Epidermal melanocyte (primary cell): ENCODE measurements at regions not wholly inside any gene's neighbourhood (a gene's known extent, or its start where the extent isn't known, plus 50 kb on each side); places are given as distances from the start of the nearest gene placed in this dataset.
"Not testable (repeated sequence)": the region's sequence is repeated elsewhere in the genome, so short reads cannot be mapped to it uniquely, and the experiment has no call there.

Source experiments
- DNase-seq: peaks from one replicate; pipeline ENCODE4 v3.0.0; 2011; ENCODE audit warnings: low spot score; ENCODE audit not compliant: insufficient read length

DNA sequence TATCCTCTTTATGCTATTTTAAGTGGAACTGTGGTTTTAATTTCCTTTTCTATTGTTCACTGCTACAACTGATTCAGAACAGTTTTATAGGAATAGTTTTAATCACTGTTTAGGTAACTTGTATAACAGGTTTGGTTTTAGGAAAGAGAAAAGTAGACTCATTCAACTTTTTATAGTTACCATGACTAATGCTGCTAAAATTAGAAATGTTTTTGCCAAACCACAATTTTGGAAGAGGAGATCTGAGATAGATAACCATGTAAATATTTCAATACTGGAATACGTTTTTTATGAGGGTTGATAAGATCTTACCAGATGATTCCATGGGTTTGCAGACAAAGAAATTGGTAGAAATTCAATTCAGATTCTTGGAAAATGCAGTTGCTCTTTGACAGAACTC lies 404.6 kb upstream of the ARRDC3 start:
- no peak for DNase-seq

DNA sequence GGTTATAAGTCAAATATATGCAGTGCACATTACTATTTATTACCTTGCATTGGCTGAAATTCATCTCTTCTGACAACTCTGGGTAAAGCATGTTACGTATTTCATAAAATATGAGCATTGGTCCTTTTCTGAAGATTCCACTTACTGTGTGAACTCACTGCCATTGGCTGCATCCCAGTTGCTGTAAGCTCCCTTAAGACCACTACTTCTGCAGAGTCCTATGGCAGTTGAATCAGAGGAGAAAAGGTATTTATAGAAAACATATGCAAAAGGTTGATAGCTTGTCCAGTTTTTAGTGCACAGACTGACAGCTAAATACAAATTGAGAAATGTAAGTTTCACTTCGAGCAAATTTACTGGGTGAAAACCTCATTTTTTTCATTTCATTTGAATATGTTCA lies 394.6 kb upstream of the ARRDC3 start:
- no peak for DNase-seq

DNA sequence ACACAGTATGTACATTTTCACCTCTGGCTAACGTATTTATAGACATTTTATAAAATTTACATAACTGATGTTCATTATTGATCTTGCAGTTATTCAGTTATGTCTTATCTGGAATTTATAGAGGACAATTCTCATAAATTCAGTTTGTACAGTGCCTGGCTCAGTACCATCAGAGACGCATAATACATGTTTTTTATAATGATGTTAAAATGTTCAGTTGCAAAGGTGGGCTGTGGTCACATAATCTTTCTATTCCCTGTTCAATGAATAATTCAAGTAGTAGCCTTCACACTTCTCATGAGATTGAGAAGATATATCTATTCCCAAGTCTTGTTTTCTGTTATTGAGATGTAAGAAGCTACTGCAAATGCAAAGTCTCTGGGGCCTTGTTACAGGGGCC lies 393.1 kb upstream of the ARRDC3 start:
- no peak for DNase-seq

DNA sequence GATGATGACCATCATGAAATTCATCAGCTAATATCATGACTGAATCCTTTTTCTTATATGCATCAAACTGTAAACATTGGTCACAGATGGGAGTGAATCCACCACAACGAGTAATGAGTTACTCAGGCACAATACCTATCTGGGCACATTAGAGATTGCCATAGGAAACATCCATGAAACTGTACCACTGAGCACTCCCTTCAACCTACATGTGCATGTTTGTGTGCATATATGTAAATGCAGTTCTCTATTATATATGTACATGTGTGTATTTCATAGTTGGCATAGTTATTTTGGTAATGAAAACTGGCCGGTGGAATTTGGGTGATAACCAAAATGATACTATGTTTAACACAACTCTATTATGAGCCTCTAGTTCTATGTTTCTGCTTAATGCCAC lies 387.3 kb upstream of the ARRDC3 start:
- no peak for DNase-seq

DNA sequence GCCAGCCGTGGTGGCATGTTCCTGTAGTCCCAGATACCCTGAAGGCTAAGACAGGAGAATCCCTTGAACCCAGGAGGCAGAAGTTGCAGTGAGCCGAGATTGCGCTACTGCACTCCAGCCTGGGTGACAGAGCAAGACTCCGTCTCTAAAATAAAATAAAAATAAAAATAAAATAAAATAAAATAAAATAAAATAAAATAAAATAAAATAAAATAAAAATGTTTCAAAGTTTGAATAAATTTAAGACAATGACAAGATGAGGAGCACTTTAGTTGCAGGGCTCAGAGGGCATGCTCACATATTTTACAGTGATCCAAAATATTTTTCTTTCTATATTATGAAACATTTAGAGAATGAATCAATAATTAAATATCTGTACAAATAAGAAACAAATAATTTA lies 374.3 kb upstream of the ARRDC3 start:
- DNase-seq, result not testable (repeated sequence)

DNA sequence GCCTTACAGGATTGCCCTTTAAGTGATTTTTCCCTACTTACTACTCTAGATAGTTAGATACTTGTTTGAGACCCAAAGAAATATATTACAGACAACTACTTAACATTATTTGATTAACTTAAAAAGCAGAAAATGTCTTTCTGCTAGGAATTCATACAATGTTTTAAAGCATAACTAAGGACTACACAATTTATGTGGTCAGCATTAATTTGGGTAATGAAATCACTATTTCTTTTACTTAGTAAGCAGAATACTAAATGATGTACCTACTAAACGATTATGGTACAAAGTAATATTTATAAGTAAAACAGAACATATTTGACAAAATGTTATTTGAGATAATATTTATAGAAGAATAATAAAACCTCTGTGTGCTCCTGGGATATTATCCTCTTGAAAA lies 371.9 kb upstream of the ARRDC3 start:
- no peak for DNase-seq

DNA sequence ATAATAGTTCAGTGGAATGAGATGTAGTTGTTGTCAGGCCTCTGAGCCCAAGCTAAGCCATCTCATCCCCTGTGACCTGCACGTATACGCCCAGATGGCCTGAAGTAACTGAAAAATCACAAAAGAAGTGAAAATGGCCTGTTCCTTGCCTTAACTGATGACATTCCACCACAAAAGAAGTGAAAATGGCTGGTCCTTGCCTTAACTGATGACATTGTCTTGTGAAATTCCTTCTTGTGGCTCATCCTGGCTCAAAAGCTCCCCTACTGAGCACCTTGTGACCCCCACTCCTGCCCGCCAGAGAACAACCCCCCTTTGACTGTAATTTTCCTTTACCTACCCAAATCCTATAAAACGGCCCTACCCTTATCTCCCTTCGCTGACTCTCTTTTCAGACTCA lies 361.4 kb upstream of the ARRDC3 start:
- not testable (repeated sequence) for DNase-seq

DNA sequence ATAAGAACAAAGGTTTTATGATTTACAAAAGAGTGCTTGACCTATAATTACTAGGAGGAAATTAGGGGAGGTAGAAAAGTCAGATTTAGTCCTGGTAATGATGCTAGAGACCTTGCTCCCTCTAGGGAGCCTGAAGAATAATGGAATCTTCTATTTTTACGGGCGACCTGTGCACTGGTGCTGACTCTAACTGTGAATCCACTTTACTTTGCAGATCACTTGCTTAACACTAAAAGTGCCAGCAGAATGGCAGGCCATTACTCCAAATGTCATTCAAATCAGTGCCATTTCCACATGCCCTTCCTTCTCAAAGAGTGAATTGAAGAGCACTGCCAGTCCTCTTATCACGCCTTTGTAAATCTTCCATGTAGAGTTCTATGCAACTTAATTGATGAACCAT lies 359.4 kb upstream of the ARRDC3 start:
- DNase-seq, result no peak

DNA sequence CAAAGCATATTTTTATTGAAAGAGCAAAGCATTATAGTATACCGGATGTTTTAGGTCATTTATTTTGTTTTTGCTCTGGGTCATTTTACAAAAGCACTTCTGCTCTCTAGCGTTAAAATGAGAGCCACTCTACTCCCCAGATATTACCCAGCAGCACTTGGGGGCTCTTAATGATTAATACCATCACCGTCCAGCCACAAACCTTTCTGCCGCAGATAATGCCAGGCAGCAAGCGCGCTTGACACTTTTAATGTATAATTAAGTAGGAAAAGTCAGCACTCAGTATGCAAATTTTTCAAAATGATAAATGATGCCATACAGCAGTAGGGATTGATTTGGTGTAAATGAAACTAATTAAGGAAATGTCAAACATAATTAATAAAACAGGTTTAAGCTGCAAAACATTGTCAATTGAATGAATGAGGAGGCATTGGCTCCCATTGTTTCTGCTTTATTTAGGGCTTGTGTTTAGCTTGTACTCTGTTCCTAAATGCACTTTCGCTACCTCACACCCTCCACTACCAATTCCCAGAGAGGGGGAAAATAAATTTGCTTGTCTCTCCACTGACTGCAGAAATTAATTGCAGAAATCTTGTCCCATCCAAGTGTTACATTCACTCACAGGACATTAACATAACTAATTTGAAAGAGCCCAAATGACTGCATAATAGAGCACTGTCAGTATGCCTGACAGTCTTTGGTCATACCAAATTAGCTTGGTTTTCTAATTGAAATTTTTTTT lies 358.8 kb upstream of the ARRDC3 start:
- DNase-seq, result no peak

DNA sequence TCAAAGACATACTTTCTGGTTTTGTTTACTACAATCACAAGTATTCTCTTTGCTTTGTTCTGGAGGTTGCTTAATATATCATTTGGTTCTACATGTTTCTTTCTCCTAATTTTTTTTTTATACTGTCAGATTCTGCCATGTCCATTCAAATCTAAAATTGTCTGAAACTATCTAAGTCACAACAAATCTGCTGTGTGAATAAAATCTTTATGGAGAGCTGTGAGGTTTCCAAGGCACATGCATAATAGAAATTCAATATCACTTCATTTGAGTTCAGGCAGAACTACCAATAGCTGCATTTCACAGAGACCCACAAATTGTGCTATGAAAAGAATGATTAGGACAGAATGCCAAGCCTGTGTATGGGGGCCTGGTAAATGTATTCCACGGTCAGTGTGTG lies 346.9 kb upstream of the ARRDC3 start:
- no peak for DNase-seq

DNA sequence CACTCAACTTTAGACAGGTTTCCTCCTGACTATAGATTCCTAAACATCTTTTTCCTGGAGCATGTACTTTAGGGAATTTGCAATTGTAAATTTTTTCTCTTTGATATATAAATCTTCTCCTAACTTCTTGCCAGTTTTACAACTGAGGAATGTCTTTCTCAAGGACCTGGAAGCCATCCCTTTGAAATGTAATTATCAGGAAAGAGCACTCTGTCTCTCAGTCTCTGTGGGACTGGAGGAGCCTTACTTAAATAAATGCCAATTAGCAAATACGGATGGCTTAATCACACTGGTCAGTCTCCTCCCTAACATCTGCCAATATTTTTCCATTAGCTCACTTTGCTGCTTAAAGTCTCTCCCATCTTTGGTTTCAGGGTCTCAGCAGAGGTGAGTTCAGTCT lies 344.3 kb upstream of the ARRDC3 start:
- DNase-seq, result no peak

DNA sequence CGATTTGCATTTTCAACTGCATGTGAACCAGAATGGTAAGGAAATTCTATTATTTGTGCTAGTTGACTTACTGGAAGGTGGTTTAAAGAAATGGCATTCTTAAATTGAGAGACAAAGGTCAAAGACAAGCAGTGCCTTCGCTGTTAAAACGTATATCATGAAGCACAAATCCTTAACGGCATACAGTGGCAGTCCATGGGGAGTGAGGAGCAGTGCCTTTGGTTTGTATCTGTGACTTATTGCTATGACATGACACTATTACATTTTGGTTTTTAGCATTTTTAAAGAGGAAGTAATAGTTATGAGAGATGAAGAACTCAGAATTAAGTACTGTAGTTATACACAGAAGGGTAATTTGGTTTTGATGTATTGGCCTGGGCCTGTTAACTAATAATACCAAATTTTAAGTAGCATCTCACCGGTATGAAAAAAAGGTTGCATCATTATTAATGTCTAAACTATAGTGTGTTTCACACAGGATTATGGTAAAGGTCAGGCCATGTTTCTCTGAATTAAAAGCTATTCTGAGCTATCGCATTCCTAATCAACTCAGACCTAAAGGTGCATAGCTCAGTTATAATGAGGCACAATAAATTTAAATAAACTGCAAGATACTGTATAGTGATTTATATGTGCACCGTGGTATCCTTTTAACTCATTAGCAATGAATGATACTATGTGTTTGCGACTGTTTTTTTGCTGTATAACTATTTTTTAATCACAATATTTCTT lies 339.8 kb upstream of the ARRDC3 start:
- no peak for DNase-seq

DNA sequence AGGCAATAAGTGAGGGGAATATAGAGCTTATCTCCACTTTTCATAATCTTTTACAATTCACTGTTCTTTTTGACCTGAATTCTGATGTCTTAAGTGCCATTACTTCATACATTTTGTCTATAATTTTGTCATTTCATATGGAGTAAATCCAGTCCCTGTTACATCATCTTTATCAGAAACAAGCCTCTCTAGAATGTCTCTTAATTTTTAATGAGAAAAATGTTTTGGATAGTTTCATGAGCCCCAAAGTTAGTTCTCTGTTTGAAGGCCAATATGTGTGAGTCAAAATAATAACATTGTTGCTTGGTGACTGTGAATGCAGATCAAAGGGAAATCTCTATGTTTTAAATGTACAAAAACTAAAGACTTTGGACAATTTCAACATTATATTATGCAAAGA lies 329.6 kb upstream of the ARRDC3 start:
- no peak for DNase-seq

DNA sequence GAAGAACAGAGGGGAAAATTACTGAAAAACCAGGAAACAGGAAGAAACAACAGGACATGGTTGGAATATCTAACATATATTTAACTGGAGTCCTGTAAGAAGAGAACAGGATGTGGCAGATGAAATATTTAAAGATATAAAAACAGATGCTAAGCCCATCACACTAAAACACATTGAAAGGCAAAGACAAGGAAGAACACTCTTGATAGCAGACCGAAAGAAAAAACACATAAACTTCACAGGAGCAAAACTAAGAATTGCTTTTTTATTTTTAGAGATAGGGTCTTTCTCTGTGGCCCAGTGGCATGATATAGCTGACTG lies 324.4 kb upstream of the ARRDC3 start:
- DNase-seq, result no peak

DNA sequence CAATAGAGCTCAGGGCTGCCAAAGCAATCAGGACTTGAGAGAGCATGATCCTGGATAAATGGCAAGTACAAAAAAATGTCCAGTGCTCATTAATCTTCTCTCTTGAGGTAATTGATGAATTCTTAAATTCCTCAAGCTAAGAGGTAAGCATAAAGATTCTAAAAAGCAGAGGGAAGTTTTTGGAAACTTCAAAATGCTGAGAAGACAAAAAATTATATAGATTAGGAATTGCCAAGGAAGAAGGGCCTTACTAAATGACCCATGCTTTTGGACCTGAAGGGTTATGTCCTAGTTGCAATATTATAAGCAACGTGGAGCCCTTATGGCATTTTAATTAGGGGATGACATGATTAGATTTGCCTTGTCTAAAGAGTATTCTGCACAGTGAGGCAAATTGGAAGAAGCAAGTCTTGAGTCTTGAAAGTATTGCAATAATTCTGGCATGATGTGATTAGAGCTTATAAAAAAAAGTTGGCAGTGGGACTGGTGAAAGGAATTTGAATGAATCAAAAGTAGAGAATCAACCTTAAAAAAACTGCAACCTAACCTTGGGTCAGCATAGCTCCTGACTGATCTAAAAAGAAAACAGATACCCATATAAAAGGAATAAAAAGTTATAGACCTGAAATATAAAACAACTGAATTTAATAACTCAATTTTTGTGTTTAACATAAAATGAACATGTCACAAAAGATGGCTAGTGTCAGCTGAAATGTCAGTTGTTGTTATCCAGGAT lies 323.8 kb upstream of the ARRDC3 start:
- no peak for DNase-seq

DNA sequence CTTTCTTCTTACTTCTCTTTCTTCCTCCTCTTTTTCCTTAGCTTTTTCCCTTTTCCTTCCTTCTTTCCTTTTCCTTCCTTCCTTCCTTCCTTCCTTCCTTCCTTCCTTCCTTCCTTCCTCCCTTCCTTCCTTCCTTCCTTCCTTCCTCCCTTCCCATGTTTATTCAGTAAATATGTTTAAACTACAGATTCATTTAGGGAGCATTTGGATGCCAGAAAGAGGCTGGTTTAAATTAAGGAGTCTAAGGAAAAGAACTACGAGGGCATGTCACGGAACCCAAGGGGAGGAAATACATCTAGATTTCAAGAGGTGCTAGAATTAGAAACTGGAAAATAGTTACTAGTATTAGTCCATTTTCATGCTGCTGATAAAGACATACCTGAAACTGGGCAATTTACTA lies 320.0 kb upstream of the ARRDC3 start:
- no peak for DNase-seq

DNA sequence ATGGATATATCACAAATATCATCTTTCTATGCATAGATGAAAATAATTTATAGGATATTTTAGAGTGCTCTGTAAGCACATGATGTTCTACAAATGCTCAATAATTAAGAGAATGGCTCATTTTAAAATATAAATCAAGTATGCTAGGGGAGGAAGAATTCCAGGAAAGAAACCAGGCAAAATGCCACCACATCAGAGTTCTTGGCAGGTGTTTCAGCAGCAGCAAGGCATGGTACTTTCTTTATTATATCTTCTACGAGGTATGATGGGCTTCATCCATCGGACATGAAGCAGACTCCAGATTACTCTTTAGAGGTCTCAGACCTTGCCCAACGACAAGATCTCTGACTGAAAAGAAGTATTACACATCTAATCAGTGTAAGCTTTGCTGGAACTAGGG lies 316.3 kb upstream of the ARRDC3 start:
- DNase-seq, result no peak

DNA sequence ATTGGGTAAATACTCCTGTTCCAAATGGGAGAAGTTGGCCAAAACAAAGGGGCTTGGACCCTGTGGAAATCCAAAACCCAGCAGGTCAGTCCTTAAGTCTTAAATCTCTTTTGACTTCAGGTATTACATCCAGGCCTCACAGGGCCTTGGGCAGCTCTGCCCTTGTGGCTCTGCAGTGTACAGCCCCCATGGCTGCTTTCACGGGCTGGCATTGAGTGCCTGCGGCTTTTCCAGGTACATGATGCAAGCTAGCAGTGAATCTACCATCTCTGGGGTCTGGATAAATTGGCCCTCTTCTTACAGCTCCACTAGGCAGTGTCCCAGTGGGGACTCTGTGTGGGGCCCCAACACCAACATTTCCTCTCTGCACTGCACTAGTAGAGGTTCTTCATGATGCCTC lies 308.5 kb upstream of the ARRDC3 start:
- no peak for DNase-seq

DNA sequence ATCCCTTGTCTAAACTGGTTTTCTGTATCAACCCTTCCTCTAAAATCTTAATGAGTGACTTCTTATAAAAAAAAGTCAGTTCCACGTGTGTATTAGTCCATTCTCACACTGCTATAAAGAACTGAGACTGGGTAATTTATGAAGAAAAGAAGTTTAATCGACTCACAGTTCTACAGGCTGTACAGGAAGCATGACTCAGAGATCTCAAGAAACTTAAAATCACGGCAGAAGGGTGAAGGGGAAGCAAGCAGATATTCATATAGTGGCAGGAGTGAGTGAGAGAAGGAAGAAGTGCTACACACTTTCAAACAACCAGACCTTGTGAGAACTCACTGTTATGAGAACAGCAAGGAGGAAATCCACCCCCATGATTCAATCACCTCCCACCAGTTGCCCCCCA lies 307.8 kb upstream of the ARRDC3 start:
- DNase-seq, result no peak

DNA sequence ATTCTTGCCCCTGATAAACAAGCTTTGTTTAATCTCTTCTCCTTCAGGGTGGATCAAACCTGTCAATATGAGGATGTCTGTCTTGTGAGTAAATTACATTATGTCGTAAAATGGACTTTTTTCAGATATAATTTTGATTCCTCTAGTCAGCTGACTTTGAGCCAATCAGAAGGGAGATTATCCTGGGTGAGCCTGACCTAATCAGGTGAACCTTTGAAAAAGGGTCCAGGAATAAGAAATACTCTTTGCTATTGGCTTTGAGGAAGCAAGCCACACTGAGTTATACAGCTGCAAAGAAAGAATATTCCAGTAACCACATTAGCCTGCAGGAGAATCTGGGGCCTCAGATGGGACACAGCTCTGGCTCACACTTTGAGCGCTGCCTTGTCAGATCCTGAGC lies 304.3 kb upstream of the ARRDC3 start:
- no peak for DNase-seq

DNA sequence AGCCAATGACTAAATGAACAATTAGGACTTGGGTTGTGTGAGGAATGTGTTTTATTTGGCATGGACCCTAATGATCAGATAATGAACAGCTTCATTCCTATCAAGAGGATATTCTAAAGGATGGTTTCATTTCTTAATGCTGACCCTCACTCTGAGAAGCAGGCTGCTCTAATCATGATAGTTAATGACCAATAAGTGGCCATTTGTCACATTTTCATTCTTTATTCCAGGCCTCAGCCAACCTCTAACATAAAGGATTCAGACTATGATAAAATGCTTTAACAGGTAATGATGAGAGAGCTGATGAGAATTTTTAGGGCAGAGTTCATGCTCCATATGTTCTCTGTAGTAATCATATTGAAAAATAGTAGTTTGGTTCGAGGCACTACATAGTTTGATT lies 301.5 kb upstream of the ARRDC3 start:
- DNase-seq, result no peak

DNA sequence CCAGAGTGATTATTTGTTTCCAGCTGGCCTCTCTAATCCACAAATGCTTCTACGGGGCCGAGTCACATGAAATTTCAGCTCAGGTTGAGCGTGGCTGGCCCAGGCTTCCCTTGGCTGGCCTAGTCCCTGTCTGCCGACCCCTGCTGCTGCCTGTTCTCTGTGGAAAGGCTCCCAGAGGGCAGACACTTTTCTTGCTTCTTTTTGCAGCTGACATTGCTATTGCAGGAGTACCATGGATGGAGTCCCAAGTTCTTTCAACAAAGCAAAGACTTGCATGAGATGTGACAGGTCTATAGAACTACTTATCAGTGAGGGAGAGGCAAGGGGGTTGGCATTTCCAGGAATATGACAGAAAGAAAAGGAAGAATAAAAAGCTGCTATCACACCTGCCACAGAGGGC lies 287.4 kb upstream of the ARRDC3 start:
- no peak for DNase-seq

DNA sequence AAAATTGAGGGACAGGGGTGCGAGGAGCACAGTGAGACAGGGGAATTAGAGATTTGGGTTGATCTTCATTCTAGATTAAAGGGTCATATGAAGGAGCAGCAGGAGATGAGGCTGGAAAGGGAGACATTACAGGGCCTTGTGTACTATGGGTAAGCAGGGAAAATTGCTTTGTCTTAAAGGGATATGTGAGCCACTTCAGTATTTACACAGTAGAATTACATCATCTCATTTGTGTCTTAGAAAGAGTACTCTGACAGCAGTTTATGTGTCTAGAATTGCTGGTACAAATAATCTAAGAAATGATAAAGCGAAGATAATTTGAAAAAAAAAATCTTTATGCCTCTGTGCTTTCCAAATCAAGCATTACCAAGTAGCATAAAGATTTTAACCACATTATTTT lies 287.0 kb upstream of the ARRDC3 start:
- DNase-seq, result no peak
